ENCODE measurements at regions not wholly inside any gene's neighbourhood (a gene's known extent, or its start where the extent isn't known, plus 50 kb on each side); places are given as distances from the start of the nearest gene placed in this dataset.
A peak's percentile ranks its signal among the peaks of the same experiment; 100 is the strongest.

- no peaks in the 10 kb centered on the region for H3K9me3 Mint-ChIP-seq
- no peak overlapping the region for H3K27ac Mint-ChIP-seq
- POLR2A ChIA-PET, result no interaction called here
- ATAC-seq, result no peak
- TF ChIP-seq FOXJ3 (CRISPR knock-in tag; IDR thresholded peaks at IDR 0.05; ENCODE audit: borderline replicate concordance) (no peak), CREB1 (CRISPR knock-in tag; IDR thresholded peaks at IDR 0.05) (no peak), TCF7 (CRISPR knock-in tag; IDR thresholded peaks at IDR 0.05; ENCODE audit: low read depth) (no peak), MXD4 (CRISPR knock-in tag; IDR thresholded peaks at IDR 0.05; ENCODE audit: borderline replicate concordance) (no peak), GTF2I (CRISPR knock-in tag; conservative IDR thresholded peaks at IDR 0.05) (no peak)
- no peak for DNase-seq (ENCODE audit: low spot score)
- CTCF ChIA-PET, result no interaction called here
- peaks cover 3% of the 10 kb centered on the region; the same call in 1 of the 2 replicates for H3K36me3 Mint-ChIP-seq
- peaks cover 33% of the 10 kb centered on the region for H3K4me1 Mint-ChIP-seq
- no peak overlapping the region for H3K4me3 Mint-ChIP-seq
- no peaks in the 10 kb centered on the region for H3K27me3 Mint-ChIP-seq (ENCODE audit: low read depth)
Measured at GRCh38 chr11:129270446-129270845, 78.3 kb upstream of the ARHGAP32 start.

GRCh38 chr11:129268371-129268770 lies 76.2 kb upstream of the ARHGAP32 start:
- Mint-ChIP-seq H3K27me3 (ENCODE audit: low read depth) (no peaks in the 10 kb centered on the region), H3K9me3 (no peaks in the 10 kb centered on the region), H3K36me3 (peaks cover 3% of the 10 kb centered on the region; the same call in 1 of the 2 replicates), H3K27ac (peak overlapping the region; percentile 14; the same call in 1 of the 2 replicates), H3K4me1 (peaks cover 31% of the 10 kb centered on the region), H3K4me3 (no peak overlapping the region)
- TF ChIP-seq ELF4 (CRISPR knock-in tag; IDR thresholded peaks at IDR 0.05; ENCODE audit: low read depth) (no peak), ZNF232 (CRISPR knock-in tag; IDR thresholded peaks at IDR 0.05) (no peak), ZSCAN18 (CRISPR knock-in tag; IDR thresholded peaks at IDR 0.05) (no peak), GTF2I (CRISPR knock-in tag; conservative IDR thresholded peaks at IDR 0.05) (no peak), HMGA2 (CRISPR knock-in tag; IDR thresholded peaks at IDR 0.05) (no peak), HMGXB4 (CRISPR knock-in tag; IDR thresholded peaks at IDR 0.05) (no peak)
- DNase-seq (ENCODE audit: low spot score) (no peak), ATAC-seq (no peak)
- ChIA-PET CTCF (interaction anchor here (0.7 kb wide), 1 partner anchor 96 kb away, joined by 6 read pairs; no protein-coding TSS in a partner anchor), POLR2A (no interaction called here)

GRCh38 chr11:129267716-129268115 lies 75.6 kb upstream of the ARHGAP32 start:
- DNase-seq (ENCODE audit: low spot score), result no peak
- Mint-ChIP-seq H3K36me3 (peaks cover 3% of the 10 kb centered on the region; the same call in 1 of the 2 replicates), H3K4me1 (peaks cover 35% of the 10 kb centered on the region), H3K9me3 (no peaks in the 10 kb centered on the region), H3K4me3 (no peak overlapping the region), H3K27ac (peak overlapping the region; percentile 14; the same call in 1 of the 2 replicates), H3K27me3 (ENCODE audit: low read depth) (no peaks in the 10 kb centered on the region)
- TF ChIP-seq USF2 (CRISPR knock-in tag; IDR thresholded peaks at IDR 0.05), result peak; percentile 48; the same call in 1 of the 2 replicates
- TF ChIP-seq NR3C1 (CRISPR knock-in tag; conservative IDR thresholded peaks at IDR 0.05; ENCODE audit: low read depth), result no peak
- ChIA-PET CTCF (interaction anchor here (0.8 kb wide), 1 partner anchor 15 kb away, joined by 3 read pairs; no protein-coding TSS in a partner anchor), POLR2A (no interaction called here)
- peak; percentile 41 for ATAC-seq

GRCh38 chr11:129266536-129266935 lies 74.4 kb upstream of the ARHGAP32 start:
- no peaks in the 10 kb centered on the region for H3K9me3 Mint-ChIP-seq
- no peak for ATAC-seq
- peaks cover 31% of the 10 kb centered on the region for H3K4me1 Mint-ChIP-seq
- POLR2A ChIA-PET, result no interaction called here
- DNase-seq (ENCODE audit: low spot score), result no peak
- no peak overlapping the region for H3K4me3 Mint-ChIP-seq
- CTCF ChIA-PET, result no interaction called here
- H3K27ac Mint-ChIP-seq, result no peak overlapping the region
- peaks cover 3% of the 10 kb centered on the region; the same call in 1 of the 2 replicates for H3K36me3 Mint-ChIP-seq
- H3K27me3 Mint-ChIP-seq (ENCODE audit: low read depth), result no peaks in the 10 kb centered on the region
- TF ChIP-seq CREM (CRISPR knock-in tag; IDR thresholded peaks at IDR 0.05), result no peak
- no peak for TF ChIP-seq TEAD4 (CRISPR knock-in tag; IDR thresholded peaks at IDR 0.05)
- no peak for TF ChIP-seq ZBTB21 (CRISPR knock-in tag; IDR thresholded peaks at IDR 0.05; ENCODE audit: borderline replicate concordance)
- TF ChIP-seq NFATC4 (CRISPR knock-in tag; IDR thresholded peaks at IDR 0.05), result no peak
- no peak for TF ChIP-seq ZSCAN18 (CRISPR knock-in tag; IDR thresholded peaks at IDR 0.05)
- TF ChIP-seq SMAD4 (CRISPR knock-in tag; IDR thresholded peaks at IDR 0.05), result no peak
- no peak for TF ChIP-seq E2F5 (CRISPR knock-in tag; IDR thresholded peaks at IDR 0.05)
- no peak for TF ChIP-seq ESRRA (CRISPR knock-in tag; IDR thresholded peaks at IDR 0.05; ENCODE audit: borderline replicate concordance)
- no peak for TF ChIP-seq PRRX2 (CRISPR knock-in tag; IDR thresholded peaks at IDR 0.05)
- no peak for TF ChIP-seq PREB (CRISPR knock-in tag; IDR thresholded peaks at IDR 0.05; ENCODE audit: borderline replicate concordance)
